Spleen (tissue), 11 donors: ENCODE measurements at regions not wholly inside any gene's neighbourhood (a gene's known extent, or its start where the extent isn't known, plus 50 kb on each side); places are given as distances from the start of the nearest gene placed in this dataset.

ENCODE experiments used
- DNase-seq: peaks from one replicate; pipeline ENCODE4 v3.0.0-alpha.2; 2020
- H3K27ac ChIP-seq, 8 donors: fragments of 200-600 bp; sonication (generic) in 7 of 8; 1 replicate in 4 of 8; 2 replicates in 4 of 8; pipeline versions ENCODE4 v1.5.0 to v1.8.0; 2016 to 2021; ENCODE audit warnings: inconsistent platforms in 4 of 8, mild to moderate bottlenecking in 4 of 8, moderate library complexity in 1 of 8
- H3K27me3 ChIP-seq, 7 donors: fragments of 200-600 bp; sonication (generic) in 6 of 7; replicated peaks in 1 of 7; 1 replicate in 4 of 7; 2 replicates in 3 of 7; pipeline versions ENCODE4 v1.5.0 to v1.8.0; 2016 to 2021; ENCODE audit warnings: inconsistent platforms in 3 of 7, mild to moderate bottlenecking in 1 of 7
- H3K36me3 ChIP-seq, 6 donors: fragments of 200-600 bp; sonication (generic) in 5 of 6; 1 replicate in 4 of 6; 2 replicates in 2 of 6; pipeline versions ENCODE4 v1.5.0 to v1.8.0; 2016 to 2021; ENCODE audit warnings: inconsistent platforms in 2 of 6
- H3K4me1 ChIP-seq, 6 donors: fragments of 200-600 bp; sonication (generic) in 5 of 6; 1 replicate in 3 of 6; 2 replicates in 3 of 6; pipeline versions ENCODE4 v1.5.0 to v1.8.0; 2016 to 2021; ENCODE audit warnings: inconsistent platforms in 3 of 6
- H3K4me3 ChIP-seq, 8 donors: fragments of 200-600 bp; sonication (generic) in 7 of 8; 1 replicate in 4 of 8; 2 replicates in 4 of 8; pipeline versions ENCODE4 v1.5.0 to v1.8.0; 2016 to 2021; ENCODE audit warnings: inconsistent platforms in 4 of 8, mild to moderate bottlenecking in 4 of 8, moderate library complexity in 2 of 8
- H3K9me3 ChIP-seq, 8 donors: fragments of 200-600 bp; sonication (generic) in 7 of 8; 1 replicate in 4 of 8; 2 replicates in 4 of 8; pipeline versions ENCODE4 v1.5.0 to v1.8.0; 2016 to 2021; ENCODE audit warnings: inconsistent platforms in 4 of 8
- POLR2A ChIP-seq, 3 donors: fragments of 450-650 bp; IDR thresholded peaks; one replicate each; pipeline ENCODE4 v1.5.1; 2017; ENCODE audit warnings: antibody characterized with exemption in 3 of 3, mild to moderate bottlenecking in 1 of 3
- POLR2AphosphoS5 ChIP-seq, 3 donors: sonication (generic); formaldehyde crosslinking; IDR thresholded peaks; one replicate each; pipeline ENCODE4 v1.5.1; 2017; ENCODE audit warnings: antibody characterized with exemption in 3 of 3
- WGBS, 5 donors: extraction: QIAGEN DNeasy Blood & Tissue Kit in 3 of 5; methylation state at CpG; one replicate each; pipeline versions ENCODE4 v1.1.5 to v1.1.7; 2013 to 2018; 5-methylcytosine and 5-hydroxymethylcytosine counted together
- intact Hi-C: fragments of 100-400 bp; cut with DNase I; formaldehyde crosslinking; loops from one replicate; pipeline ENCODE4 v1.15.0; 2023; ENCODE audit warnings: low total_unique reads
- TF ChIP-seq, protein P1 (sequence below), 11 experiments: fragments of 200-600 bp in 7 of 11; fragments of 450-650 bp in 4 of 11; sonication (generic) in 4 of 11; IDR thresholded peaks in 8 of 11; conservative IDR thresholded peaks in 3 of 11; 1 replicate in 7 of 11; 2 replicates in 4 of 11; pipeline versions ENCODE4 v1.4.0 to v1.8.0; 2016 to 2021; ENCODE audit warnings: antibody characterized with exemption in 11 of 11, inconsistent platforms in 4 of 11, mild to moderate bottlenecking in 1 of 11
- donor health status: healthy with polysubstance abuse.
- donor health status: DM: no; HTN: no; CAD: no; lungs with moderate emphysema.
- donor health status: DM: no; HTN: no; CAD: no.
- donor health status: Bipolar disorder and iron deficiency.
- donor health status: healthy.
- donor health status: DM: no; HTN: no; CAD: no.
- donor health status: DM: yes; HTN: yes; CAD: no.

DNA sequence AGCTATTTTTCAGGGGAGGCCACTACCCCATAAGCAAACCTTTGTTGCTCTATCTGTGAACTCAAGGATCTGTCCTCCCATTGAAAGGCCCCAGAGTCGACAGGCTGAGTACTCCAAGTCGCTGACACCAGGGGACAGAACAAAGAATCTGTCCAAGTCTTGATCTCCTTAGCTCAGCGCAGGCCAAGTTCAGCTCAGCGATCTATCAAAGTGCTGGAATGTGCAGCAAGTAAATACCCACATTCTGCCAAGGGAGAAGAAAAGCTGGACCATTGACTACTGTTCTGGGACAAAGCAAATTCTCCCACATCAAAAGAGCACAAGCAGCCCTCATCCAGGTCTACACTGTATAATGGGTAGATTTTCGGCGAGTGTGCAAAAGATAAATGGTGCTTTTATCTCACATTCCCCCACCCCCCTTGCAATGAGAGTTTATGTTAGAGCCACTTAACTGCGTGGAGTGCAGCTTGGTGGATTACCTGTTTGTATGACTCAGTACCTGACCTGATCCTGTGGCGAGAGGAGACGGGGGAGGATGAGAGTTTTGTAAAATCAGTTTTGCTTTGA is 391.7 kb upstream of the SGCG start:
- Histone ChIP-seq H3K27ac (no peak overlapping the region), H3K36me3 (no peaks in the 10 kb centered on the region), H3K27me3 (no peaks in the 10 kb centered on the region), H3K9me3 (no peaks in the 10 kb centered on the region), H3K4me1 (no peaks in the 10 kb centered on the region), H3K4me3 (no peak overlapping the region)
- DNase-seq: no peak
- no peak for TF ChIP-seq POLR2A (IDR thresholded peaks at IDR 0.05)
- no peak for TF ChIP-seq POLR2AphosphoS5 (IDR thresholded peaks at IDR 0.05)
- TF ChIP-seq, protein P1, sequence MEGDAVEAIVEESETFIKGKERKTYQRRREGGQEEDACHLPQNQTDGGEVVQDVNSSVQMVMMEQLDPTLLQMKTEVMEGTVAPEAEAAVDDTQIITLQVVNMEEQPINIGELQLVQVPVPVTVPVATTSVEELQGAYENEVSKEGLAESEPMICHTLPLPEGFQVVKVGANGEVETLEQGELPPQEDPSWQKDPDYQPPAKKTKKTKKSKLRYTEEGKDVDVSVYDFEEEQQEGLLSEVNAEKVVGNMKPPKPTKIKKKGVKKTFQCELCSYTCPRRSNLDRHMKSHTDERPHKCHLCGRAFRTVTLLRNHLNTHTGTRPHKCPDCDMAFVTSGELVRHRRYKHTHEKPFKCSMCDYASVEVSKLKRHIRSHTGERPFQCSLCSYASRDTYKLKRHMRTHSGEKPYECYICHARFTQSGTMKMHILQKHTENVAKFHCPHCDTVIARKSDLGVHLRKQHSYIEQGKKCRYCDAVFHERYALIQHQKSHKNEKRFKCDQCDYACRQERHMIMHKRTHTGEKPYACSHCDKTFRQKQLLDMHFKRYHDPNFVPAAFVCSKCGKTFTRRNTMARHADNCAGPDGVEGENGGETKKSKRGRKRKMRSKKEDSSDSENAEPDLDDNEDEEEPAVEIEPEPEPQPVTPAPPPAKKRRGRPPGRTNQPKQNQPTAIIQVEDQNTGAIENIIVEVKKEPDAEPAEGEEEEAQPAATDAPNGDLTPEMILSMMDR (IDR thresholded peaks at IDR 0.05 in 8 of 11, conservative IDR thresholded peaks at IDR 0.05 in 3 of 11): no peak
- 54 to 77% (median 68%) methylated on average over 8 to 9 of the region's 9 CpGs for WGBS, 5 donors
- intact Hi-C loops: no loop called here

DNA sequence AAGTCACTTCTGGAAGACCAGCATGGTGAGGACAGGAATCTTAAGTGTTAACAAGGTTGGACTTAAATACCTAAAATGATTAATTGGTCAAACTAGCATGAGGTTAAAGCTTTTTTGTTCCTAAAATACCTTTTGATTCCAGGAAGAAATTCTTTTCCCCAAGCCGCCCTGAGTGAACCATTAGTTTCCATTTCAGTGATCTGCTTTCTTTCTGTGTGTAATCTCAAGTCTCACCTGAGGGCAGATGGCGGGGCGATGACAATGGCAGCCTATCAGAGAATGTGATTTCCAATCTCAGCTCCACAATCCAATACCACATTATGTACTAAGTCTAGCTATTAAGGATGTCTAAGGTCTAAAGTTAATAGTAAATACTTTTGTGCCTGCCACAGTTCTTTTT is 390.9 kb upstream of the SGCG start:
- no peak overlapping the region for H3K4me3 ChIP-seq
- H3K27me3 ChIP-seq: no peaks in the 10 kb centered on the region
- intact Hi-C loops: no loop called here
- no peaks in the 10 kb centered on the region for H3K4me1 ChIP-seq
- 58 to 79% (median 73%) methylated on average over 3 of the region's 3 CpGs for WGBS, 5 donors
- no peaks in the 10 kb centered on the region for H3K36me3 ChIP-seq
- DNase-seq: no peak
- no peak overlapping the region for H3K27ac ChIP-seq
- no peaks in the 10 kb centered on the region for H3K9me3 ChIP-seq
- TF ChIP-seq POLR2A (IDR thresholded peaks at IDR 0.05) (no peak), POLR2AphosphoS5 (IDR thresholded peaks at IDR 0.05) (no peak)
- TF ChIP-seq, protein P1 (IDR thresholded peaks at IDR 0.05 in 8 of 11, conservative IDR thresholded peaks at IDR 0.05 in 3 of 11): no peak

DNA sequence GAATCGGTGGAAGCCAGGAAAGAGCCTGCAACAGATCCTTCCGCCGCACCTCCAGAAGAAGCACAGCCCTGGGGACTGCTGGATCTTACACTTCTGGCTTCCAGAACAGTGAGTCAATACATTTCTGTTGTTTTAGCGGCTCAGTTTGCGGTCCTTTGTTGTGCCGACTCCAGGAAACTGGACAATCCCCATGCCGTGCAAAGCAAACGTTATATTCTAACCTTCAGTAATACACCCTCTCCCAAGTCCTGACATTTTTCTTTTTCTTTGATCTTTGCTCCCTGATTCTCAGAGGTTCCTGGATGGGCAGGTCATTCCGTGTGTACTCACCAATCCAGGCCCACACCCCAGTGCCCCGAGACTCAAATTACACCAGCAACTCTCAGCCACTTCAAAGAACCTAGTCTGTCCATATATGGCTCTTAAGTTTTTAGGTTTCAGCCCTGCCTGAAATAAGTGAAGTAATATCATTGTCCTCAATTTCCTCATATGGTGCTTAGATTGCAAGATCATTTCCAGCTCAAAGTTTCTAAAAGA is 387.1 kb upstream of the SGCG start:
- no peak overlapping the region for H3K27ac ChIP-seq
- WGBS, 5 donors: 73 to 86% (median 78%) methylated on average over 10 of the region's 10 CpGs
- no peaks in the 10 kb centered on the region for H3K36me3 ChIP-seq
- no peak for DNase-seq
- TF ChIP-seq, protein P1 (IDR thresholded peaks at IDR 0.05 in 8 of 11, conservative IDR thresholded peaks at IDR 0.05 in 3 of 11): no peak
- no peak for TF ChIP-seq POLR2AphosphoS5 (IDR thresholded peaks at IDR 0.05)
- no peak for TF ChIP-seq POLR2A (IDR thresholded peaks at IDR 0.05)
- intact Hi-C loops: no loop called here
- no peak overlapping the region for H3K4me3 ChIP-seq
- no peaks in the 10 kb centered on the region for H3K4me1 ChIP-seq
- no peaks in the 10 kb centered on the region for H3K9me3 ChIP-seq
- H3K27me3 ChIP-seq: peaks cover 0 to 4% (median 0%) of the 10 kb centered on the region in 7 donors

DNA sequence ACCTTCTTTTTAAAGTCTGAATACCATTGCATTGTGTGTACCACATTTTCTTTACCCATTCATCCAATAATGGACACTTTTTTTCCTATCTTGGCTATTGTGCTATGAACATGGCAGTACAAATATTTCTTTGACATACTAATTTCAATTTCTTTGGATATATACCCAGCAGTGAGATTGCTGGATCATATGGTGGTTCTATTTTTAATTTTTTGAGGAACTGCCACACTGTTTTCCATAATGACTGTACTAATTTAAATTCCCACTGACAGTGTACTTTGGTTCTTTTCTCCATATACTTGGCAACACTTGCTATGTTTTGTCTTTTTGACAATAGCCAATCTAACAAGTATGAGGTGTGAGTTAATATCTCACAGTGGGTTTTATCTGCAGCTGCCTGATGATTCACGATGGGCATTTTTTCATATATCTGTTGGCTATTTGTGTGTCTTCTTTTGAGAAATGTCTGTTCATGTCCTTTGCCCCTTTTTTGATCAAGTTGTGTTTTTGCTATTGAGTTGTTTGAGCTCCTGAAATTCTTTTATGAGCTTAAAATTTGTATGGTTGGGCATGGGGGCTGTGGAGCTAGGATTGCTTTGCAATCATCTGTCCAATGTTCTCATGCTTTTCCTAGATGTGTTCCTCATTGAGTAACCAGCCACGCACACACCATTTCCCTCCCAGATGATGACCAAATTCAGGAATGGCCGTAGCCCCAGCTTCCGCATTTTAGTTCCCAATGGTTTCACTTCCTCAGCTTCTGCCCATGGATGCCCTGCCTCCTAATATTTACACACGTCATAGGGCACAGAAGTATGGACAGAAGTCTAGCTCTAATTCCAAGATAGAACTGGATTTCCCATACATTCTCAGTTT is 380.0 kb upstream of the SGCG start:
- intact Hi-C loops: no loop called here
- DNase-seq: no peak
- no peak overlapping the region for H3K27ac ChIP-seq
- H3K4me3 ChIP-seq: no peak overlapping the region
- H3K4me1 ChIP-seq: no peaks in the 10 kb centered on the region
- no peaks in the 10 kb centered on the region for H3K36me3 ChIP-seq
- no peak for TF ChIP-seq POLR2A (IDR thresholded peaks at IDR 0.05)
- no peak for TF ChIP-seq POLR2AphosphoS5 (IDR thresholded peaks at IDR 0.05)
- WGBS, 5 donors: 41 to 54% (median 46%) methylated on average over 5 of the region's 5 CpGs
- H3K9me3 ChIP-seq: no peaks in the 10 kb centered on the region
- peaks cover 0 to 5% (median 0%) of the 10 kb centered on the region in 7 donors for H3K27me3 ChIP-seq
